ENCODE measurements at regions not wholly inside any gene's neighbourhood (a gene's known extent, or its start where the extent isn't known, plus 50 kb on each side); places are given as distances from the start of the nearest gene placed in this dataset.

GRCh38 chr3:187838016-187838540, 92.8 kb upstream of the BCL6 start:
- Mint-ChIP-seq H3K27me3 (ENCODE audit: low read depth) (no peaks in the 10 kb centered on the region), H3K4me1 (0 out of 2 replicates have a peak, but pooled peaks cover 3% of the 10 kb centered on the region), H3K9me3 (peaks cover 5% of the 10 kb centered on the region; the same call in 1 of the 2 replicates), H3K4me3 (no peak overlapping the region), H3K36me3 (peaks cover 8% of the 10 kb centered on the region; the same call in 1 of the 2 replicates), H3K27ac (no peak overlapping the region)
- ChIA-PET CTCF (interaction anchor here (0.6 to 1.4 kb wide), 2 partner anchors 84 to 90 kb away, joined by 3 to 8 read pairs; no protein-coding TSS in a partner anchor), POLR2A (no interaction called here)
- no peak for TF ChIP-seq SP1 (CRISPR knock-in tag; conservative IDR thresholded peaks at IDR 0.05)
- TF ChIP-seq KAT7 (CRISPR knock-in tag; IDR thresholded peaks at IDR 0.05; ENCODE audit: borderline replicate concordance) = no peak
- no peak for TF ChIP-seq SMAD3 (CRISPR knock-in tag; IDR thresholded peaks at IDR 0.05; ENCODE audit: borderline replicate concordance)
- no peak for ATAC-seq
- no peak for DNase-seq (ENCODE audit: low spot score)

- ChIA-PET CTCF (no interaction called here), POLR2A (no interaction called here)
- H3K27ac Mint-ChIP-seq = no peak overlapping the region
- H3K36me3 Mint-ChIP-seq = peaks cover 8% of the 10 kb centered on the region; the same call in 1 of the 2 replicates
- TF ChIP-seq, protein P1, sequence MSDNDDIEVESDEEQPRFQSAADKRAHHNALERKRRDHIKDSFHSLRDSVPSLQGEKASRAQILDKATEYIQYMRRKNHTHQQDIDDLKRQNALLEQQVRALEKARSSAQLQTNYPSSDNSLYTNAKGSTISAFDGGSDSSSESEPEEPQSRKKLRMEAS (CRISPR knock-in tag; IDR thresholded peaks at IDR 0.05) = no peak
- TF ChIP-seq, protein P2, sequence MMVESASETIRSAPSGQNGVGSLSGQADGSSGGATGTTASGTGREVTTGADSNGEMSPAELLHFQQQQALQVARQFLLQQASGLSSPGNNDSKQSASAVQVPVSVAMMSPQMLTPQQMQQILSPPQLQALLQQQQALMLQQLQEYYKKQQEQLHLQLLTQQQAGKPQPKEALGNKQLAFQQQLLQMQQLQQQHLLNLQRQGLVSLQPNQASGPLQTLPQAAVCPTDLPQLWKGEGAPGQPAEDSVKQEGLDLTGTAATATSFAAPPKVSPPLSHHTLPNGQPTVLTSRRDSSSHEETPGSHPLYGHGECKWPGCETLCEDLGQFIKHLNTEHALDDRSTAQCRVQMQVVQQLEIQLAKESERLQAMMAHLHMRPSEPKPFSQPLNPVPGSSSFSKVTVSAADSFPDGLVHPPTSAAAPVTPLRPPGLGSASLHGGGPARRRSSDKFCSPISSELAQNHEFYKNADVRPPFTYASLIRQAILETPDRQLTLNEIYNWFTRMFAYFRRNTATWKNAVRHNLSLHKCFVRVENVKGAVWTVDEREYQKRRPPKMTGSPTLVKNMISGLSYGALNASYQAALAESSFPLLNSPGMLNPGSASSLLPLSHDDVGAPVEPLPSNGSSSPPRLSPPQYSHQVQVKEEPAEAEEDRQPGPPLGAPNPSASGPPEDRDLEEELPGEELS (CRISPR knock-in tag; IDR thresholded peaks at IDR 0.05) = no peak
- TF ChIP-seq ESRRA (CRISPR knock-in tag; IDR thresholded peaks at IDR 0.05; ENCODE audit: borderline replicate concordance) (no peak), NFYB (CRISPR knock-in tag; conservative IDR thresholded peaks at IDR 0.05; ENCODE audit: low read depth) (no peak), OVOL2 (CRISPR knock-in tag; IDR thresholded peaks at IDR 0.05; ENCODE audit: borderline replicate concordance) (no peak), ZNF317 (CRISPR knock-in tag; IDR thresholded peaks at IDR 0.05; ENCODE audit: borderline replicate concordance, low read depth) (no peak)
- no peak overlapping the region for H3K4me3 Mint-ChIP-seq
- DNase-seq (ENCODE audit: low spot score) (no peak), ATAC-seq (no peak)
- H3K9me3 Mint-ChIP-seq = peaks cover 5% of the 10 kb centered on the region; the same call in 1 of the 2 replicates
- no peaks in the 10 kb centered on the region for H3K27me3 Mint-ChIP-seq (ENCODE audit: low read depth)
- 0 out of 2 replicates have a peak, but pooled peaks cover 3% of the 10 kb centered on the region for H3K4me1 Mint-ChIP-seq
Observed at GRCh38 chr3:187839422-187839821, 94.2 kb upstream of the BCL6 start.

DNA sequence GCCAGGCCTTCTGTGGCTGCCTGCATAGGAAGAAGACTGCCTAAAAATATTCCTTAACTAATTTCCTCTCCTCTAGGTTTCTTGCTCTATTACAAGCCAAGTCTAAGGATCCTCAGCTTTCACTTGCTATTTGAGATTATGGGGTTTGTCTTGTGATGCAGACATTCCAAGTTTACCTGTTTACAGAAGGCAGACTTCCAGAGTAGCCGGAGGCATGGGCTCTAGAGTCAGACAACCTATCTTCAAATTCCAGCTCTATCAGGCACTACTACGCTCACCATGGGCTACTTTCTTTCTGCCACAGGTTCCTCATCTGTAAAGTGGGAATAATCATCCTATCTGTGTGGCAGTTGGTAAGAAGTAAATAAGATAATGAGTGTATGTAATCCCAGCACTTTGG, 95.6 kb upstream of the BCL6 start:
- ATAC-seq (no peak), DNase-seq (ENCODE audit: low spot score) (no peak)
- no peaks in the 10 kb centered on the region for H3K27me3 Mint-ChIP-seq (ENCODE audit: low read depth)
- H3K9me3 Mint-ChIP-seq = no peaks in the 10 kb centered on the region
- ChIA-PET POLR2A (no interaction called here), CTCF (interaction anchor here (0.6 kb wide), 1 partner anchor 83 kb away, joined by 5 read pairs; no protein-coding TSS in a partner anchor)
- H3K36me3 Mint-ChIP-seq = no peaks in the 10 kb centered on the region
- no peak overlapping the region; the same call in 1 of the 2 replicates for H3K27ac Mint-ChIP-seq
- H3K4me3 Mint-ChIP-seq = no peak overlapping the region
- H3K4me1 Mint-ChIP-seq = 0 out of 2 replicates have a peak, but pooled peaks cover 3% of the 10 kb centered on the region
- TF ChIP-seq MXD4 (CRISPR knock-in tag; IDR thresholded peaks at IDR 0.05; ENCODE audit: borderline replicate concordance) = no peak
- no peak for TF ChIP-seq ZNF317 (CRISPR knock-in tag; IDR thresholded peaks at IDR 0.05; ENCODE audit: borderline replicate concordance, low read depth)
- TF ChIP-seq GABPB1 (CRISPR knock-in tag; IDR thresholded peaks at IDR 0.05) = no peak
- TF ChIP-seq JUN (CRISPR knock-in tag; IDR thresholded peaks at IDR 0.05) = no peak
- TF ChIP-seq SMAD3 (CRISPR knock-in tag; IDR thresholded peaks at IDR 0.05; ENCODE audit: borderline replicate concordance) = no peak
- TF ChIP-seq, protein P3, sequence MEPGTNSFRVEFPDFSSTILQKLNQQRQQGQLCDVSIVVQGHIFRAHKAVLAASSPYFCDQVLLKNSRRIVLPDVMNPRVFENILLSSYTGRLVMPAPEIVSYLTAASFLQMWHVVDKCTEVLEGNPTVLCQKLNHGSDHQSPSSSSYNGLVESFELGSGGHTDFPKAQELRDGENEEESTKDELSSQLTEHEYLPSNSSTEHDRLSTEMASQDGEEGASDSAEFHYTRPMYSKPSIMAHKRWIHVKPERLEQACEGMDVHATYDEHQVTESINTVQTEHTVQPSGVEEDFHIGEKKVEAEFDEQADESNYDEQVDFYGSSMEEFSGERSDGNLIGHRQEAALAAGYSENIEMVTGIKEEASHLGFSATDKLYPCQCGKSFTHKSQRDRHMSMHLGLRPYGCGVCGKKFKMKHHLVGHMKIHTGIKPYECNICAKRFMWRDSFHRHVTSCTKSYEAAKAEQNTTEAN (CRISPR knock-in tag; IDR thresholded peaks at IDR 0.05) = no peak
- no peak for TF ChIP-seq ZNF532 (CRISPR knock-in tag; IDR thresholded peaks at IDR 0.05; ENCODE audit: borderline replicate concordance)
- TF ChIP-seq ZNF281 (CRISPR knock-in tag; IDR thresholded peaks at IDR 0.05) = no peak
- TF ChIP-seq CBFB (CRISPR knock-in tag; IDR thresholded peaks at IDR 0.05; ENCODE audit: low read depth) = no peak
- no peak for TF ChIP-seq TEAD1 (CRISPR knock-in tag; IDR thresholded peaks at IDR 0.05)
- TF ChIP-seq CREB1 (CRISPR knock-in tag; IDR thresholded peaks at IDR 0.05) = no peak

All from WTC11 (cell line).